SK-N-SH treated with all-trans-retinoic acid at 6 μM for 48 hours (cell line): ENCODE measurements at regions not wholly inside any gene's neighbourhood (a gene's known extent, or its start where the extent isn't known, plus 50 kb on each side); places are given as distances from the start of the nearest gene placed in this dataset.

Source experiments
- ARNTL ChIP-seq: fragments of 450-650 bp; formaldehyde crosslinking; IDR thresholded peaks from 2 replicates; pipeline ENCODE4 v1.5.0; 2020; ENCODE audit warnings: low read depth, mild to moderate bottlenecking, moderate library complexity, borderline replicate concordance
- CSDC2 ChIP-seq: fragments of 250-450 bp; sonication (Bioruptor Pico); IDR thresholded peaks from 2 replicates; pipeline ENCODE4 v1.5.0; 2020; ENCODE audit warnings: mild to moderate bottlenecking, moderate library complexity
- ISL1 ChIP-seq: fragments of 250-450 bp; sonication (Bioruptor Pico); IDR thresholded peaks from 2 replicates; pipeline ENCODE4 v2.1.2; 2022; ENCODE audit warnings: mild to moderate bottlenecking, moderate library complexity
- RARB ChIP-seq: fragments of 250-450 bp; sonication (Bioruptor Pico); IDR thresholded peaks from 2 replicates; pipeline ENCODE4 v1.8.0; 2021; ENCODE audit warnings: mild to moderate bottlenecking, moderate library complexity

- TF ChIP-seq CSDC2 (CRISPR knock-in tag) (no peak), ARNTL (CRISPR knock-in tag) (no peak), RARB (CRISPR knock-in tag) (no peak), ISL1 (CRISPR knock-in tag) (no peak)
Observed at GRCh38 chr2:209240204-209240603, 183.6 kb upstream of the MAP2 start.
